ENCODE measurements at regions not wholly inside any gene's neighbourhood (a gene's known extent, or its start where the extent isn't known, plus 50 kb on each side); places are given as distances from the start of the nearest gene placed in this dataset.

DNA sequence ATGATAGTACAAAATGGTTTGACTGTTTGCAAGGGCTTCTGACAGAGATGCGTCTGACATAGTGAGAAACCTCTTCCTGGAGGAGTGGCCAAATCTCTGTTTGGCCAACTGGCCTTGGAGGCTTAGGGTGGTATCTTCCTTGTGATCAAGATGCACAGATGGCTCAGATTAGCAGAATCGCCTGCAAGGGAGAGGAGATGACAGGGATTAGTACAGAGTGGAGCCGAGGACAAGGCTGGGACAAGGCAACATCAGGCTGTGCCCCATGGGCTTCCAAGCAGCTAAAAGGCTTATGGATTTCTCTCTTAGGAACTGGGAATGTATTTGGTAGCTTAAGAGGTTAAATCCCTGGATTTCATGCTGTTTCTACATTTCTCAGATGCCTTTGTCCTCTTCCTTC lies 379.1 kb downstream of the SIPA1L2 start:
- TF ChIP-seq CTCF (IDR thresholded peaks at IDR 0.05), result no peak
- no peak for TF ChIP-seq ZFX (IDR thresholded peaks at IDR 0.05; ENCODE audit: borderline replicate concordance)

All from 22Rv1 (cell line).